BLaER1 treated with 17β-estradiol and CSF1 and Interleukin-3, amounts not matched to agents 10 nM and 100 nM (cell line): ENCODE measurements at regions not wholly inside any gene's neighbourhood (a gene's known extent, or its start where the extent isn't known, plus 50 kb on each side); places are given as distances from the start of the nearest gene placed in this dataset.

ENCODE experiments used
- H3K27ac ChIP-seq, 11 experiments: shearing (Covaris generic); formaldehyde crosslinking; 2 replicates each; pipeline ENCODE4 v1.8.1; 2022
- H3K27me3 ChIP-seq, 11 experiments: shearing (Covaris generic); formaldehyde crosslinking; 2 replicates each; pipeline ENCODE4 v1.8.1; 2022
- H3K36me3 ChIP-seq, 11 experiments: shearing (Covaris generic); formaldehyde crosslinking; 2 replicates each; pipeline ENCODE4 v1.8.1; 2022
- H3K4me1 ChIP-seq, 10 experiments: shearing (Covaris generic); formaldehyde crosslinking; 2 replicates each; pipeline ENCODE4 v1.8.1; 2022
- H3K4me2 ChIP-seq, 11 experiments: shearing (Covaris generic); formaldehyde crosslinking; 2 replicates each; pipeline ENCODE4 v1.8.1; 2022
- H3K4me3 ChIP-seq, 10 experiments: shearing (Covaris generic); formaldehyde crosslinking; 2 replicates each; pipeline ENCODE4 v1.8.1; 2022
- H3K9ac ChIP-seq, 11 experiments: shearing (Covaris generic); formaldehyde crosslinking; 2 replicates each; pipeline ENCODE4 v1.8.1; 2022
- H3K9me3 ChIP-seq, 11 experiments: shearing (Covaris generic); formaldehyde crosslinking; replicated peaks in 1 of 11; 2 replicates each; pipeline ENCODE4 v1.8.1; 2022
- H4K20me1 ChIP-seq, 11 experiments: shearing (Covaris generic); formaldehyde crosslinking; 2 replicates each; pipeline ENCODE4 v1.8.1; 2022
- Cebpa-rat ChIP-seq, 11 experiments: shearing (Covaris generic); IDR thresholded peaks; 2 replicates each; pipeline ENCODE4 v1.8.1; 2022

DNA sequence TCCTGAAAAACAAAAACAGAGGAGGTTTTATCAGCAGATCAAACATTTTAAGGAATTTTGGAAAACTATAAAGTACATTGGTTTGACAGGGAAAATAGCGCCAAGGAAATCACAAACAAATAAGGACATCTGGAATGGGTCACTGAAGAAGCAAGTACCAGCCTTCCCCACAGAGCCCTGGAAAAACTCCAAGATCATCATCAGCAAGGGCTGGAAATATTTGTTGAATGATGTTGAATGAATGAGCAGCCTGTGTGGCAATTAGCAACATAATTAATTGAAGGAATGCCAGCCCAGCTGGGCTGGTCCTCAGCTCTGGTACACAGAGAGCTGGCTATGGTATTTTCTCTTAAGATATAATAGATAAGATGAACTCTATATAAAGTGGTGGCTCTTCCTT lies 290.4 kb downstream of the HS3ST3A1 start:
- TF ChIP-seq Cebpa-rat (IDR thresholded peaks at IDR 0.05): no peak
- no peak overlapping the region for H3K4me3 ChIP-seq
- H3K4me2 ChIP-seq: no peak overlapping the region
- no peaks in the 10 kb centered on the region for H3K4me1 ChIP-seq
- no peaks in the 10 kb centered on the region for H4K20me1 ChIP-seq
- H3K9me3 ChIP-seq: peaks cover 6 to 18% (median 14%) of the 10 kb centered on the region in 11 experiments; a peak in 20 of 22 replicates
- no peaks in the 10 kb centered on the region for H3K36me3 ChIP-seq
- H3K27me3 ChIP-seq: no peaks in the 10 kb centered on the region
- H3K27ac ChIP-seq: no peak overlapping the region
- H3K9ac ChIP-seq: no peak overlapping the region

DNA sequence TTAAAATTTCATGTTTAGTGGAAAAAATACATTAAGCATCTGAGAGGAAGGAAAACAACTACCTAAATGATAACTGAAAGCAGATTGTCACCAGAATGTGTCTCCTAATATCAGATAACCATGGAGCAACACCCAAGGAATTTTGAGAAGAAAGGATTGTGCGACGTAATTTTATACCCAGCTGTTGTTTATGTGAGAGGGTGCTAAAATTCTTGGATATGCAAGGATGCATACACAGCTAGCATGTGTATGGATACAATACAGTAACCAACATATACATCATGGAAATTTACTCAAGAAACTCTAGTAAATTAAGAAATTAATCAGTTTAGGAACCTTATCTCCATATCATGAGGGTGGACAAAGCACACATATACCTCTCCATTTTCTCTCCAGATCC lies 290.9 kb downstream of the HS3ST3A1 start:
- H3K27me3 ChIP-seq: no peaks in the 10 kb centered on the region
- H3K4me1 ChIP-seq: no peaks in the 10 kb centered on the region
- H3K9me3 ChIP-seq: peaks cover 6 to 18% (median 14%) of the 10 kb centered on the region in 11 experiments; a peak in 20 of 22 replicates
- no peaks in the 10 kb centered on the region for H4K20me1 ChIP-seq
- TF ChIP-seq Cebpa-rat (IDR thresholded peaks at IDR 0.05): no peak
- H3K4me3 ChIP-seq: no peak overlapping the region
- H3K4me2 ChIP-seq: no peak overlapping the region
- no peak overlapping the region for H3K27ac ChIP-seq
- no peak overlapping the region for H3K9ac ChIP-seq
- no peaks in the 10 kb centered on the region for H3K36me3 ChIP-seq

GRCh38 chr17:13306310-13306962 lies 288.6 kb upstream of the ELAC2 start:
- no peak overlapping the region for H3K9ac ChIP-seq
- no peaks in the 10 kb centered on the region for H3K4me1 ChIP-seq
- no peak overlapping the region for H3K4me3 ChIP-seq
- H3K36me3 ChIP-seq: no peaks in the 10 kb centered on the region
- H3K27ac ChIP-seq: no peak overlapping the region
- no peak overlapping the region for H3K4me2 ChIP-seq
- no peaks in the 10 kb centered on the region for H4K20me1 ChIP-seq
- peaks cover 6 to 16% (median 13%) of the 10 kb centered on the region in 11 experiments; a peak in 20 of 22 replicates for H3K9me3 ChIP-seq
- no peaks in the 10 kb centered on the region for H3K27me3 ChIP-seq
- no peak for TF ChIP-seq Cebpa-rat (IDR thresholded peaks at IDR 0.05)

- H3K4me3 ChIP-seq: no peak overlapping the region
- H3K9ac ChIP-seq: no peak overlapping the region
- H3K9me3 ChIP-seq: no peaks in the 10 kb centered on the region
- H3K4me2 ChIP-seq: no peak overlapping the region
- H3K27ac ChIP-seq: no peak overlapping the region
- H4K20me1 ChIP-seq: no peaks in the 10 kb centered on the region
- no peaks in the 10 kb centered on the region for H3K27me3 ChIP-seq
- no peaks in the 10 kb centered on the region for H3K4me1 ChIP-seq
- H3K36me3 ChIP-seq: no peaks in the 10 kb centered on the region
- TF ChIP-seq Cebpa-rat (IDR thresholded peaks at IDR 0.05): no peak
These were observed 285.2 kb upstream of the ELAC2 start for GRCh38 chr17:13302983-13303382.

DNA sequence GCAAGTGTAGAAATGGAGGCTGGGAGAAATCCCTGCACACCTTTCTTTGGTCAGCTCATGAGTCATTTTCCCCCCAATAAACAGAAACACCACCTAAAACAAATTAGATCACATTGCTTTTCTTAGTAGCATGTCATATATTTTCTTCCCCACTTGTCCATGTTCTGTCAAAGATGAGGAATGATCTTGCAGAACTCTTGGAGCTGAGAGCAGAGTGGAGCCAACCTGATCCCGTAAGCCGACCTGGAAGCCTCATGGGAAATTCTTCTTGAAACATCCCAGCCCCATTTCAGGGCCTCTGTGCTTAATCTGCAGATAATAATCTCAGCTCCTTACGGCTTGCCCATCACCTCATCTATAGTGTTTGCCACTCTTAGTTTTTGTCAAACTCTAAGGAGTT lies 284.6 kb upstream of the ELAC2 start:
- Histone ChIP-seq H3K9ac (no peak overlapping the region), H3K27me3 (no peaks in the 10 kb centered on the region), H3K4me3 (no peak overlapping the region), H3K9me3 (no peaks in the 10 kb centered on the region), H3K36me3 (no peaks in the 10 kb centered on the region), H3K4me2 (no peak overlapping the region), H3K4me1 (no peaks in the 10 kb centered on the region), H4K20me1 (no peaks in the 10 kb centered on the region), H3K27ac (no peak overlapping the region)
- no peak for TF ChIP-seq Cebpa-rat (IDR thresholded peaks at IDR 0.05)

DNA sequence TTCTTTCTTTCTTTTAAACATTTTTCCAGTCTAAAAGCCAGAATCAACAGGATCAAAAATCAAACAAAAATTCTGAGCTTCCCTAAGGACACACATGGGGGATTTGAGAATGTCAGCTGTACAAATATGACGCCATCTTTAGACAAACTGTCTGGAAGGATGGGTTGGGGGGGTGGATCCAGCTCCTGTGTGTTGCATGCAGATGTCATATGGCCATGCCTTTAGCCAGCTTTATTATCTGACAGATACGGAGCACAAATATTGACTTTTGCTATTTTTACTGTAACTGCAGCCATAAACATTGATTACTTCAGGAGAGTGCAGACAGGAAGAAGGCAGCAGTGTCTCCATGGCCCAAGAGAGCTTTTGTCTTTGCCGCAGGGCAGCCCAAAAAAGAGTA lies 279.4 kb upstream of the ELAC2 start:
- no peaks in the 10 kb centered on the region for H3K4me1 ChIP-seq
- H3K9me3 ChIP-seq: no peaks in the 10 kb centered on the region
- H3K4me2 ChIP-seq: no peak overlapping the region
- H3K36me3 ChIP-seq: no peaks in the 10 kb centered on the region
- H3K9ac ChIP-seq: no peak overlapping the region
- no peak for TF ChIP-seq Cebpa-rat (IDR thresholded peaks at IDR 0.05)
- H3K4me3 ChIP-seq: no peak overlapping the region
- no peak overlapping the region for H3K27ac ChIP-seq
- H3K27me3 ChIP-seq: no peaks in the 10 kb centered on the region
- H4K20me1 ChIP-seq: no peaks in the 10 kb centered on the region

DNA sequence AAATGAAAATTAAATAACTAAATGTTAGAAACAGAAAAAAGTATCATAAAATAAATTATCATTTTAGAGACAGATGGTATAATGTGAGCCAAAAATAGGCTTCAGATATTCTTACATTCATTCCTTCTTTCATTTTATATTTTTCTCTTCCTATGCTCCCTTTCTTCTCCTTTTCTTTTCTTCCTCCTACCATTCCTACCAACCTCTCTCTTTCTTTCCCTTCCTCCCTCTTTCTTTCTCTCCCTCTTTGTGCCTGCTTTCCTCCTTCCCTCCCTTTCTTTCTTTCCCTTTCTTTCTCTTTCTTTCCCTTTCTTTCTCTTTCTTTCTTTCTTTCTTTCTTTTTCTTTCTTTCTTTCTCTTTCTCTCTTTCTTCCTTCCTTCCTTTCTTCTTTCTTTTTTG lies 275.6 kb upstream of the ELAC2 start:
- no peaks in the 10 kb centered on the region for H3K27me3 ChIP-seq
- no peaks in the 10 kb centered on the region for H3K9me3 ChIP-seq
- no peak for TF ChIP-seq Cebpa-rat (IDR thresholded peaks at IDR 0.05)
- H4K20me1 ChIP-seq: no peaks in the 10 kb centered on the region
- H3K36me3 ChIP-seq: no peaks in the 10 kb centered on the region
- H3K9ac ChIP-seq: no peak overlapping the region
- H3K4me1 ChIP-seq: no peaks in the 10 kb centered on the region
- no peak overlapping the region for H3K4me3 ChIP-seq
- no peak overlapping the region for H3K27ac ChIP-seq
- H3K4me2 ChIP-seq: no peak overlapping the region

- Histone ChIP-seq H3K9ac (no peak overlapping the region), H3K27me3 (no peaks in the 10 kb centered on the region), H3K4me2 (no peak overlapping the region), H3K27ac (no peak overlapping the region), H3K36me3 (no peaks in the 10 kb centered on the region), H3K4me1 (no peaks in the 10 kb centered on the region), H3K4me3 (no peak overlapping the region), H3K9me3 (no peaks in the 10 kb centered on the region), H4K20me1 (no peaks in the 10 kb centered on the region)
- TF ChIP-seq Cebpa-rat (IDR thresholded peaks at IDR 0.05): no peak
These were observed 274.5 kb upstream of the ELAC2 start for GRCh38 chr17:13292291-13292690.

DNA sequence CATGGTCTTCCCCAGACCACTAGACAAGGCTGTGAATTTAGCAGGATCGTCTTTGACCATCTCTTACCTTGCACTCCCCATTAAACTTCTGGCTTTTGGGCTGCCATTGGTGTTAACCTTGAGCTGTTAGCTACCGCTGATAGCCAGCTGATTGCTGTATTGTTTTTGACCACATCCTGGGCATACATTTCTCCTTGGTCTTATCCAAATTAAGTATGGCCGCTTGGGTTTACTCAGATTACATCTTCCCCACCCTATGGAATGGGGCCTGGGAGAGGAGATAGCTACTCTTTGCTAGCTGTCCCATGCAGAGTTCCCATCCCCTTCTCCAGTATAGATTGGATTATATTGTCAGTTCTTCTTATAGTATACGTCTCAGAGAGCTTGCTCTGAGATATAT lies 270.4 kb upstream of the ELAC2 start:
- no peak overlapping the region for H3K4me3 ChIP-seq
- H3K27me3 ChIP-seq: no peaks in the 10 kb centered on the region
- H3K36me3 ChIP-seq: no peaks in the 10 kb centered on the region
- TF ChIP-seq Cebpa-rat (IDR thresholded peaks at IDR 0.05): no peak
- H3K4me2 ChIP-seq: no peak overlapping the region
- H3K27ac ChIP-seq: no peak overlapping the region
- no peaks in the 10 kb centered on the region for H3K4me1 ChIP-seq
- no peaks in the 10 kb centered on the region for H4K20me1 ChIP-seq
- H3K9ac ChIP-seq: no peak overlapping the region
- no peaks in the 10 kb centered on the region for H3K9me3 ChIP-seq

DNA sequence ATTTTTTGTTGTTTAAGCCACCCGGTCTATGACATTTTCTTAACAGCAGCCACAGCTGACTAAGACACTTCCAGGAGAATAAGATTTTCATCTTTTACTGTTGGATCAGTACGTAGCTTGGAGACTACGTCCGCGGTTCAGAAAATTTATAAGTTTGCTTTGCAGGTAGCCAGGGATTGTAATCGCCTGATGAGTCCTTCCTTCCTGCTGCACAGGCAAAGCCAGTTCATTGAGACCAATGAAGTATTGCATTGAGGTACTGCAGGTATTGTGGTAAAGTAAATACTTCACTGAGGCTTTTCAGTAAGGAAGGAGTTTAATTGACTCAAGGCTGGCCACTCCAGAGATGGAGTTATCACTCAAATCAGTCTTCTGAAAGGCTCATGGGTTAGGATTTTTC lies 269.4 kb upstream of the ELAC2 start:
- H3K4me3 ChIP-seq: no peak overlapping the region
- no peaks in the 10 kb centered on the region for H3K27me3 ChIP-seq
- H3K9me3 ChIP-seq: no peaks in the 10 kb centered on the region
- no peaks in the 10 kb centered on the region for H4K20me1 ChIP-seq
- H3K4me2 ChIP-seq: no peak overlapping the region
- H3K4me1 ChIP-seq: no peaks in the 10 kb centered on the region
- TF ChIP-seq Cebpa-rat (IDR thresholded peaks at IDR 0.05): no peak
- no peaks in the 10 kb centered on the region for H3K36me3 ChIP-seq
- H3K9ac ChIP-seq: no peak overlapping the region
- H3K27ac ChIP-seq: no peak overlapping the region
